ENCODE measurements at regions not wholly inside any gene's neighbourhood (a gene's known extent, or its start where the extent isn't known, plus 50 kb on each side); places are given as distances from the start of the nearest gene placed in this dataset.

GRCh38 chr2:120565929-120566328 is 169.7 kb upstream of the GLI2 start:
- TF ChIP-seq CTCF (IDR thresholded peaks at IDR 0.05; ENCODE audit: low read depth, low read length, missing control alignments) = no peak
- no peak for DNase-seq (ENCODE audit: low read depth)
- no peak overlapping the region for H3K4me3 ChIP-seq (ENCODE audit: low read depth, low read length)

- DNase-seq (ENCODE audit: low read depth) = no peak
- TF ChIP-seq CTCF (IDR thresholded peaks at IDR 0.05; ENCODE audit: low read depth, low read length, missing control alignments) = no peak
- H3K4me3 ChIP-seq (ENCODE audit: low read depth, low read length) = no peak overlapping the region
These were observed 169.2 kb upstream of the GLI2 start for GRCh38 chr2:120566331-120567035.

- no peak for TF ChIP-seq CTCF (IDR thresholded peaks at IDR 0.05; ENCODE audit: low read depth, low read length, missing control alignments)
- no peak overlapping the region for H3K4me3 ChIP-seq (ENCODE audit: low read depth, low read length)
- no peak for DNase-seq (ENCODE audit: low read depth)
These were observed 168.5 kb upstream of the GLI2 start for GRCh38 chr2:120567128-120567527.

GRCh38 chr2:120568089-120568974 is 167.3 kb upstream of the GLI2 start:
- no peak for TF ChIP-seq CTCF (IDR thresholded peaks at IDR 0.05; ENCODE audit: low read depth, low read length, missing control alignments)
- no peak for DNase-seq (ENCODE audit: low read depth)
- H3K4me3 ChIP-seq (ENCODE audit: low read depth, low read length) = no peak overlapping the region

- no peak for TF ChIP-seq CTCF (IDR thresholded peaks at IDR 0.05; ENCODE audit: low read depth, low read length, missing control alignments)
- no peak for DNase-seq (ENCODE audit: low read depth)
- H3K4me3 ChIP-seq (ENCODE audit: low read depth, low read length) = no peak overlapping the region
These were observed 166.7 kb upstream of the GLI2 start for GRCh38 chr2:120568975-120569268.

GRCh38 chr2:120570001-120570400 is 165.7 kb upstream of the GLI2 start:
- H3K4me3 ChIP-seq (ENCODE audit: low read depth, low read length) = no peak overlapping the region
- no peak for DNase-seq (ENCODE audit: low read depth)
- no peak for TF ChIP-seq CTCF (IDR thresholded peaks at IDR 0.05; ENCODE audit: low read depth, low read length, missing control alignments)

All from GM12864 (cell line).